Skeletal muscle tissue (tissue), 3 donors: ENCODE measurements at regions not wholly inside any gene's neighbourhood (a gene's known extent, or its start where the extent isn't known, plus 50 kb on each side); places are given as distances from the start of the nearest gene placed in this dataset.

Experiments used
- H3K27ac ChIP-seq: one replicate; pipeline ENCODE4 v1.7.0; 2013; ENCODE audit warnings: mild to moderate bottlenecking, low read depth, low read length, inconsistent platforms
- H3K27me3 ChIP-seq, 3 donors: one replicate each; pipeline ENCODE4 v1.7.0; 2013; ENCODE audit warnings: low read length in 3 of 3; ENCODE audit not compliant: control insufficient read depth in 3 of 3, insufficient read depth in 3 of 3
- H3K36me3 ChIP-seq, 3 donors: one replicate each; pipeline ENCODE4 v1.7.0; 2013; ENCODE audit warnings: low read length in 3 of 3; ENCODE audit not compliant: control insufficient read depth in 3 of 3, insufficient read depth in 3 of 3
- H3K4me1 ChIP-seq, 3 donors: one replicate each; pipeline ENCODE4 v1.7.0; 2013; ENCODE audit warnings: low read length in 3 of 3, mild to moderate bottlenecking in 3 of 3; ENCODE audit not compliant: control insufficient read depth in 3 of 3, insufficient read depth in 3 of 3
- H3K4me3 ChIP-seq, 3 donors: one replicate each; pipeline ENCODE4 v1.7.0; 2013; ENCODE audit warnings: low read length in 3 of 3
- H3K9ac ChIP-seq, 3 donors: one replicate each; pipeline ENCODE4 v1.7.0; 2013; ENCODE audit warnings: low read length in 3 of 3, mild to moderate bottlenecking in 3 of 3, moderate library complexity in 2 of 3, low read depth in 1 of 3
- H3K9me3 ChIP-seq, 3 donors: one replicate each; pipeline ENCODE4 v1.7.0; 2013; ENCODE audit warnings: low read length in 3 of 3; ENCODE audit not compliant: control insufficient read depth in 3 of 3
- donor health status: Osteomylitis.

DNA sequence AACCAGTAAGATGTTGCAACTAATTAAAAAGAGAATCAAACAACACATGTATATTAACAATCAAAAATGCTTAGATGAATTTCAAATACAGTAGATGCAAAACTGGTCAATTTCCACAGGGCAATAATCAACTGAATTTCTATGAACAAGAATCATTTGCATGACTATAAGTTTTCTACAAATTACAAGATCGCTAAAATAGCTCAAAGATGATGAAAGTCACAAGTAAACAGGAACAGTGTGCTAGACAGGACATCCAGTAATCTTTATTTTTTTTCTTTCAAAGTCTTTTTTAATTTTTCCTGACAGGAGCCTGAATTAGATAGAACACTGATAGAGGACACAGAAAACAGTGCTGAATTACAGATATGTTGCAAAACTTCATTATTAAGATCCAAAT is 608.2 kb upstream of the DAB2 start:
- no peaks in the 10 kb centered on the region for H3K36me3 ChIP-seq
- no peak overlapping the region for H3K27ac ChIP-seq
- no peak overlapping the region for H3K4me3 ChIP-seq

DNA sequence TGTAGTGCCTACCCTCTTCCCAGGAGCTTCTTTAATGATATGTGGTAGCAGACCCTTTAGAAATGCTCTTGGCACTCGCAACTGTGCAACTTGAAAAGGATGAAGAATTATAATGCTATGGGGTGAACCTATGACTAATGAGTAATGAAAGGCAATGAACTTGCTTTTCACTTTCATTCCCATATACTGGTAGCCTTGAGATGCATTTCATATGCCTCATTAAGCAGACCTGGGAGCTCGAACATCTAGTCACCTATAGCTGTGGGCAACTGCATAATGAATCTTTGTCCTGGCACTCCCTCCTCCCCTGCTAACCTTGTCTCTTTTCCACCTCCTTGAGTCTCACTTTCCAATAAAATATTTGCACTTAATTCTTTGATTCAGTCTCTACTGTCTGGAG is 605.9 kb upstream of the DAB2 start:
- Histone ChIP-seq H3K9ac (no peak overlapping the region), H3K27ac (no peak overlapping the region), H3K36me3 (no peaks in the 10 kb centered on the region), H3K4me3 (no peak overlapping the region), H3K4me1 (no peaks in the 10 kb centered on the region), H3K27me3 (no peaks in the 10 kb centered on the region), H3K9me3 (no peaks in the 10 kb centered on the region)

More for the DNA sequence above, 608.2 kb upstream of the DAB2 start:
- no peaks in the 10 kb centered on the region for H3K27me3 ChIP-seq
- H3K4me1 ChIP-seq = no peaks in the 10 kb centered on the region
- no peaks in the 10 kb centered on the region for H3K9me3 ChIP-seq
- no peak overlapping the region for H3K9ac ChIP-seq

DNA sequence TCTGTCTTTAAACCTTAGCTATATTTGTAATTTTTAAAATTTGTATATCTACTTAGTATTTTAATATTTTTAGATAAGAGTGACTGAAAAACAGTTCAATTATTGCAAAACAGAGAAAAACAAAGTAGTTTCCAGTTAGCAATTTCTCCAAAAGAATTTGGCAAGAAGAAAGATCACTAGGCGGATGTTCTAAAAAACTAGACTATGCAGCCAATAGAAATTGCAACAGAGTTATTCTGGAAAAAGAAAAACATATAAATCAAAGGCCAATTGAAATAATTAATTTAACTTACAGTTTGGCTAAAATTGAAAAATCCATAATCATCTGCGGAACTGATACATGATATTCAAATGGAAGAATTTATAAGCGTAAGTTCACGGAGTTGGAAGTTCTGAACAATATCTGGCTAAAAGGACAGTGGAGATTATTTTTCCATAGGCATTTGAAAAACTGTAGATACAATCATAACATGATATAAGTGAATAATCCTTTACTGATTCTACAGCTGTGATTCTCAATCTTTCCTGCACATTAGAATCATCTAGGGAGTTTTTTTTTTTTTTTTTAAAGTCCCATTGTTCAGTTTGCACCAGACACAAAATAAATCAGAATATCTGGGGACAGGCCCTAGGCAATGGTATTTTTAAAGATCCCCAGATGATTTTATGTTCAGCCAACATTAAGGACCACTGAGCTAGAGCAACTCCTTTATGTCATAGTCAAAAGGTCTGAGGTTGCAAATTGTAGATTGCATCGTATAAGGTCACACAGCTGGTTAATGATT is 605.1 kb upstream of the DAB2 start:
- Histone ChIP-seq H3K9ac (no peak overlapping the region), H3K4me3 (no peak overlapping the region), H3K4me1 (no peaks in the 10 kb centered on the region), H3K36me3 (no peaks in the 10 kb centered on the region), H3K9me3 (no peaks in the 10 kb centered on the region), H3K27ac (no peak overlapping the region), H3K27me3 (no peaks in the 10 kb centered on the region)

DNA sequence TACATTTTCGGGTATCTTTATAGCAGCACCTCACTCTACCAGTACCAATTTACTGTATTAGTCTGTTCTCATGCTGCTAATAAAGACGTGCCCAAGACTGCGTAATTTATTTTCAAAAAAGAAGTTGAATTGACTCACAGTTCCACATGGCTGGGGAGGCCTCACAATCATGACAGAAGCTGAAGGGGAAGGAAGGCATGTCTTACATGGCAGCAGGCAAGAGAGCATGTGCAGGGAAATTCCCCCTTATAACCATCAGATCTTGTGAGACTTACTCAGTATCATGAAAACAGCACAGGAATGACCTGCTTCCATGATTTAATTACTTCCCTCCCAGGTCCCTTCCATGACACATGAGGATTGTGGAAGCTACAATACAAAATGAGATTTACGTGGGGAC is 602.6 kb upstream of the DAB2 start:
- no peaks in the 10 kb centered on the region for H3K9me3 ChIP-seq
- H3K9ac ChIP-seq = no peak overlapping the region
- no peak overlapping the region for H3K27ac ChIP-seq
- H3K36me3 ChIP-seq = no peaks in the 10 kb centered on the region
- no peaks in the 10 kb centered on the region for H3K4me1 ChIP-seq
- no peaks in the 10 kb centered on the region for H3K27me3 ChIP-seq
- no peak overlapping the region for H3K4me3 ChIP-seq

DNA sequence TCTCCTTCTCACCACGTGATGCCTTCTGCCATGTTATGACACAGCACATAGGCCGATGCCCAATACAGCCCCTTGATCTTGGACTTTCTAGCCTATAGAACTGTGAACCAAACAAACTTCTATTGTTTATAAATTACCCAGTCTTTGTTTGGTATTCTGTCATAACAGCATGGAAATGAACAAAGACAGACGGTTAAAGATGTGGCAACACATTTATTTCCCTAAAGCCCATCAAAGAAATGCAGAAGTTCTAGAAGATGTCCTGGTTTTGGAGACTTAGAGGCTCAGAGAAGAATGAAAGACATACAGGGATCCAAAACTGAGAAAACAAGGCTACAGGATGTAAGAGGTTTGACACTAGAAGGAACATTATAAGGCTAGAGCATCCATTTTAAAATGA is 600.8 kb upstream of the DAB2 start:
- Histone ChIP-seq H3K4me1 (no peaks in the 10 kb centered on the region), H3K27me3 (no peaks in the 10 kb centered on the region), H3K9me3 (no peaks in the 10 kb centered on the region), H3K9ac (no peak overlapping the region), H3K36me3 (no peaks in the 10 kb centered on the region), H3K4me3 (no peak overlapping the region), H3K27ac (no peak overlapping the region)

DNA sequence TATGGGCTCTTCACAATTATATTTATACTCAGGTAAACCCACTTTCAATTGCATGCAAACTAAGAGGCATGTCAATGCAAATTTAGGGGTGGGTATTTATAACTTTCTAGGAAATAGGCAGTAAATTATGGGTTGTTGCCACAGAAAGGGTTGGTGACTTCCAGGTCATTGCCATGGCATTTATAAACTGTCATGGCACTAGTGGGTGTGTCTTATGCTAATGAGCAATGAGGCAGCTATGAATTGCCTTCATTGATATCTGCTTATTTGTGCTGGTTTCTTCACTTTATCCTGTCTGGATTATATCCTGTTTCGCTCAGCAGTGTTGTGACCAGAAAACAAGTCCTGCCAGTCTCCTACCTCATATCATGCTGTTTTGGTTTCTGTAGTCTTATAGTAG is 597.3 kb upstream of the DAB2 start:
- Histone ChIP-seq H3K4me3 (no peak overlapping the region), H3K27me3 (no peaks in the 10 kb centered on the region), H3K27ac (no peak overlapping the region), H3K4me1 (no peaks in the 10 kb centered on the region), H3K36me3 (no peaks in the 10 kb centered on the region), H3K9ac (no peak overlapping the region), H3K9me3 (no peaks in the 10 kb centered on the region)

DNA sequence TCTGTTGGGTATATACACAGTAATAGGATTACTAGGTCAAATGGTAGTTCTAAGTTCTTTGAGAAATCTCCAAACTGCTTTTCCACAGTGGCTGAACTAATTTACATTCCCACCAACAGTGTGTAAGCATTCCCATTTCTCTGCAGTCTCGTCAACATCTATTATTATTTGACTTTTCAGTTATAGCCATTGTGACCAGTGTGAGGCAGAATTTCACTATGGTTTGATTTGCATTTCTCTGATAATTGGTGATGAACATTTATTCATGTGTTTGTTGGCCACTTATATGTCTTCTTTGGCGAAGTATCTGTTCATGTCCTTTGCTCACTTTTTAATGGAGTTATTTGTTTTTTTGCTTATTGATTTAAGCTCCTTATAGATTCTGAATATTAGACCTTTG is 596.2 kb upstream of the DAB2 start:
- H3K4me1 ChIP-seq = no peaks in the 10 kb centered on the region
- H3K9ac ChIP-seq = no peak overlapping the region
- no peaks in the 10 kb centered on the region for H3K9me3 ChIP-seq
- H3K27ac ChIP-seq = no peak overlapping the region
- no peaks in the 10 kb centered on the region for H3K36me3 ChIP-seq
- no peaks in the 10 kb centered on the region for H3K27me3 ChIP-seq
- H3K4me3 ChIP-seq = no peak overlapping the region

DNA sequence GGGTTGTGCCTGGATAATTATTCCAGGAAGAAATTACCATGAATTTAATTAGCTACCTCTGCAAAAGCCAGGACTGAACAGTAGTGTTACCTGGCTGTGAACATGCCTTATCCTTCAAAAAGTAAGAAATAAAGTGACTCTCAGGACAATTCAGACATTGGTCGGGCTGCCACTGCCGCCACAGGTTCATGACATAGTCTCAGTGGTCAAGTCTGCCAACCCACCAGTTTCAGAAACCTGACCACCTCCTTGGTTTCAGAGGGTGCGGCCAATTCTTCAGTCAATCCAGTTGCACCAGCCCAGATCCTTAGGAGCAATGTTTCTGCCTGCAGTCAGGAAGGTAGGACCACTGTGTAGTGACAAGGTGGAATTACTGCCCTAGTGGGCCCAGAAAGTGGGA is 593.1 kb upstream of the DAB2 start:
- H3K4me3 ChIP-seq = no peak overlapping the region
- no peaks in the 10 kb centered on the region for H3K9me3 ChIP-seq
- H3K9ac ChIP-seq = no peak overlapping the region
- H3K27ac ChIP-seq = no peak overlapping the region
- H3K36me3 ChIP-seq = no peaks in the 10 kb centered on the region
- H3K27me3 ChIP-seq = no peaks in the 10 kb centered on the region
- H3K4me1 ChIP-seq = no peaks in the 10 kb centered on the region

DNA sequence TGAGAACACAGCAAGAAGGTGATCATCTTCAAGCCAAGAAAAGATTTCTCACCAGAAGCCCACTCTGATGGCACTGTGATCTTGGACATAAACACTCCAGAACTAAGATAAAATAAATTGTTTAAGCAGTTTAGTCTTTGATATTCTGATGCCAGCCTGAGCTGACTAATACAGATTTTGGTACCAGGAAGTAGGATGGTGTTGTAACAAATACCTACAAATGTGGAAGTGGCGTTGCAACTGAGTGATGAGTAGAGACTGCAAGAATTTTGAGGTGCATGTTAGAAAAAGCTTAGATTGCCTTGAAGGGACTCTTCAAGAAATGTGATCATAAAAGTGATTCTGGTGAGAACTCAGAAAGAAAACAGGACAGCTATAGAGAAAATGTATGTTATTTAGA is 592.4 kb upstream of the DAB2 start:
- Histone ChIP-seq H3K4me1 (no peaks in the 10 kb centered on the region), H3K36me3 (no peaks in the 10 kb centered on the region), H3K27ac (no peak overlapping the region), H3K9ac (no peak overlapping the region), H3K27me3 (no peaks in the 10 kb centered on the region), H3K9me3 (no peaks in the 10 kb centered on the region), H3K4me3 (no peak overlapping the region)

DNA sequence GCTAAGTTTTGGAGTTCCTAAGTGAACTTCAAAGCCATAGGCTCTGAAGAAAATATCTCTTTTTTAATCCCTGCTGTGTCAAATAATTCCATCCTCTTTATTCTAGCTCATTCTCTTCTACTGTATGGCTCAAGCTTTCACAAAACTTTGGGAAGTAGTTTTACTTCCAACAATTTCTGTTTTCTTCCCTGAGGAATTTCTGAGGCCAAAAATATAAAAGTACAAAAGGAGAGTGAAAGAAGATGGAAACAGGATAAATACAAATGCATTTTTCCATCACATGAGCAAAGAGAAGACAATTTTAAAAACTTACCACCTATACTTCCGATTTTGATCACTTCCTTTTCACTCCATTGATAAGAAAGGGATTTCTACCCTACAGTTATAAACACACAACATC is 585.7 kb upstream of the DAB2 start:
- no peak overlapping the region for H3K27ac ChIP-seq
- H3K9ac ChIP-seq = no peak overlapping the region
- H3K36me3 ChIP-seq = no peaks in the 10 kb centered on the region
- no peak overlapping the region for H3K4me3 ChIP-seq
- no peaks in the 10 kb centered on the region for H3K27me3 ChIP-seq
- no peaks in the 10 kb centered on the region for H3K9me3 ChIP-seq
- no peaks in the 10 kb centered on the region for H3K4me1 ChIP-seq
